Activated T-cell treated with anti-CD3 and anti-CD28 coated beads for 48 hours (primary cell): ENCODE measurements at regions not wholly inside any gene's neighbourhood (a gene's known extent, or its start where the extent isn't known, plus 50 kb on each side); places are given as distances from the start of the nearest gene placed in this dataset.
A peak's percentile ranks its signal among the peaks of the same experiment; 100 is the strongest.

ENCODE experiments used
- DNase-seq: peaks from one replicate; pipeline ENCODE4 v3.0.0-alpha.2; 2020; ENCODE audit warnings: low read depth

DNA sequence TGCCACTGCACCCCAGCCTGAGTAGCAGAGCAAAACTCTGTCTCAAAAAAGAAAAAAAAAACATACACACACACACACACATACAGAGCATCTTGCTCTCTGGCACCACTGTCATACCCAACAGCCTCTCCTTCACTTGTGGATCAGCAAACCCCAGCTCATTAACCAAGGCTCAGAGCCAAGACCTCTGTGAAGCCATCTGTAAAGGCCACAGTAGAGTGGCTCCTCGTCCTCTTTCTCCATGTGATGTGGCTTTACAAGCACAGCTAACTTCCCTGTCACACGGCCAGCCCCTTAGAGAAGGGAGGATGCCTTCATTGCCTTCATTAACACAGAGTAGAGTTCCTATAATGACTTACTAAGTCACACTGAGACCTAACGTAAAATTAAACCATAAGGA is 62.7 kb upstream of the LSM14A start:
- no peak for DNase-seq

DNA sequence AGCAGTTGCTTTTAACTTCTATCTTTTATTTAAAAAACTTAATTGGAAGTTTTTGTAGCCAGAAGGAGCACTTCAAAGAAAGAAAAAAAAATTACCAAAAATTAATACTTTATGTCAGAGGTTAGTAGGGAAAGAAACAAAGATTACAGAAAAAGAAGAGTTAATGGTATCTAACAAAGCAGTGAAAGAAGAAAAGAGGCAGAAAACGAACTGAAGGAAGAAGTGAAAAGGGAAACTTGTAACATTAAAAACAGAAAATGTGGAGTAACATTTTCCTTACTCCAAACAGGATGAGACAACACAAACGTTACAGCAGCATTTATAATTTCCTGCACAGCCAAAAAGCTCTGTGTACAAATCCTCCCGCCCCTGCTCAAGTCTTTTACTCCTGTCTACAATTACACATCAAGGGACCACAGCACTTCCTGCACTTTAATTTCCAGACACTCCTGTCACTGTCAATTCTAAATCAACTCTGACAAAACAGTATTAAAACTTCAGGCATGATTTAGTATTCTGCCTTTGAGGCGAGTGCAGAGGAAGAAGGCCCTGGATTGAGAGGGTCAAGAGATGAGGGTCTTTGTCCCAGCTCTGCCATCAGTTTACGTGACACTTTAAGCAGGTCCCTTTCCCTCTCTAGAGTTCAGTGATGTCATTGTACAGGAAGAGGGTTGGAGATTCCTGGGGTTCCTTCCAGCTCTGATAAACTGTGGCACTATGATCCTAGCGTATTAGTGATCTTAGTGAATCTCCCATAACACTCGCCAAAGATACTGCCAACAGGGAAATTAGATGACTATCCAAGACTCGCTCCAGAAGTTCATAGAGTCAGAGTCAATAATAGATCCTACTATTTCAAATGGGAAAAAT is 53.2 kb upstream of the LSM14A start:
- DNase-seq, result no peak

- no peak for DNase-seq
Observed at GRCh38 chr19:34120141-34120540, 52.2 kb upstream of the LSM14A start.

DNA sequence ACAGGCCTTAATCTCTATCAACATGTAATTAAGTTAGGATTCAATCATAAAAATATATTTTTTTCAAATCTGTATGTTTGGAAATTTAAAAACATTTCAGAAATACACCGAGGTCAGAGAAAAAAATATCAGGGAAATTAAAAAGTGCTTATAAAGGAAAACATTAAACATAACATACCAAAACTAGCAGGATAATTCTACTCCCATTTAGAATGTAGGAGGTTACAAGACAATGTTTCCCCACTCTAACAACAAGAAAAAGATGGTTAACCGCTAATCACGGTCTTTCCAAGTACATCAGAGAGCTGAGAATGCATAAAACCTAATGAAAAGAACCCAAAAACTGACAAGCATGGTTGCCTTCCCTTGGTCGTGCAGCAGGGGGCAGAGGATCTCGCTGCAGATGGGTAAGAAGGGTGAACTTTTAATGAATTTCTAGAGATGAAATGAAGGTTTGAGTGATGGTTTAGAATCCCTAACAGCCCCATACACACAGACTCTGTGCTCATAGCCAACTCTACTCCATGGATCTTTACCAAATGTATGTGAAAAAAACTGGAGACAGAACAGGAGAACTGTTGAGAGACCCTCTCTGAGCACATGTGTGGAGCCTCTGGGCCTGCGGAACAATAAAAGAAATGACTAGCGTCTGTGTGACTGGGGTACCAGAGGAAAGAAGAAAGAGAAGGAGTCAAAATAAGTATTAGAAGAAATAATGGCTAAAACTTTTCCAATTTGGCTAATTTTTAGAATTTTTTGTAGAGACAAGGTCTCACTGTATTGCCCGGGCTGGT is 51.3 kb upstream of the LSM14A start:
- DNase-seq, result peak; percentile 51
